ENCODE measurements at regions not wholly inside any gene's neighbourhood (a gene's known extent, or its start where the extent isn't known, plus 50 kb on each side); places are given as distances from the start of the nearest gene placed in this dataset.
"Not testable (repeated sequence)": the region's sequence is repeated elsewhere in the genome, so short reads cannot be mapped to it uniquely, and the experiment has no call there.

DNA sequence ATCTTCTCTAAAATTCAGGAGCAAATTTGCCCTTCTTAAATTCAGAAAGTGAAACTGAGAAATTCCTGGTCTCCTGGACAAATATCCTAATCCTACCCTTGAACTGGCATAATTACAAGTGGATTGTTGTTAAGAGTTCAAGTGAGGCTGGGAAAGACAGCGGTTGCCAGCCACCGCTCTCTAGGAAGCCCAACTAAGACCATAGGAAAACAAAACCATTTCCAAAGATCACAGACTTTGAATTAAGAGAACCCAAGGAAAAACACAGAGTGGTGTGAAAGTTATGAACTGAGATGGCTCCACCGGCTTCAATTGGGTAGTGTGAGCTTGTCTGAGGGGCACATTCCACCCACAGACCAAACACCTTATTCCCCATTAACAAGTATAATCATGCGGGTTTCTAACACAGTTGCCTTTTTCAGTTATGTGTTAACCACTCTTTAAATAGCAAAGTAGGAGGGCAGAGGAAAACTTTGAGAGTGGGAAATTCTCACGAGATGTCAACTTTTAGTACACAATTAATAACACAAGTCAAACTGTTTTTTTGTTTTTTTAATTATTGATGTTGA, 1628.8 kb upstream of the SEL1L start:
- no peak for DNase-seq

DNA sequence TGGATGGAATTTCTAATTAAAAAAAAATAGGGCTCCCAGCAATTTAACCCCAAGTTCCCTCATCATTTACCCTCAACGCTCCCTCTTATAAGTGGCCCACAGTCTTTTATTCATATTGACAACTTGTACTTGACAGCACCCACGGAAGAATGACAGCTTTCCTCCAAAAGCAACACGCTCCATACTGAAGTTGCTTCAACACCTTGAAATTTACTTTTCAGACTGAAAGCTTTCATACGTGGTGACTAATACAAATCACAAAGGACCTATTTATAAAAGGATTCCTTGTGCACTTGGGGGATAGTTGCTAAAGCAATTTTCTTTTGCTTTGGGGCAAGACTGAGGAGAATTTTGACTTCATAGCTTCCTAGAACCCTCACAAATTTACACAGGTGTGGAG, 1629.4 kb upstream of the SEL1L start:
- no peak for DNase-seq

DNA sequence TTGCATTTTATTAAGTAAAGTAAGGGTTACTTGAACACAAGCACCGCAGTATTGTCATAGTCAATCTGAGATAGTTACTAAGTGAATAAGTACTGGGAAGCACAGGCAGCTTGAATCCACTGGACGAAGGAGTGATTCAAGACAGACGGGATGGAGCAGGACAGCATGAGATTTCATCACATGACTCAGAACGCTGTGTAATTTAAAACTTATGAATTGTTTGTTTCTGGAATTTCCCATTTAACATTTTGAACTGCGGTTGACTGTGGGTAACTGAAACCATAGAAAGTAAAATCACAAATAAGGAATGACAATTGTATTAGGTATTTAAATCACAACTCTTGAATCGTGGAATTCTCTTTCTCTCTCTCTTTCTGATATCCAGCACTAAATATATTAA, 1630.4 kb upstream of the SEL1L start:
- DNase-seq = no peak

DNA sequence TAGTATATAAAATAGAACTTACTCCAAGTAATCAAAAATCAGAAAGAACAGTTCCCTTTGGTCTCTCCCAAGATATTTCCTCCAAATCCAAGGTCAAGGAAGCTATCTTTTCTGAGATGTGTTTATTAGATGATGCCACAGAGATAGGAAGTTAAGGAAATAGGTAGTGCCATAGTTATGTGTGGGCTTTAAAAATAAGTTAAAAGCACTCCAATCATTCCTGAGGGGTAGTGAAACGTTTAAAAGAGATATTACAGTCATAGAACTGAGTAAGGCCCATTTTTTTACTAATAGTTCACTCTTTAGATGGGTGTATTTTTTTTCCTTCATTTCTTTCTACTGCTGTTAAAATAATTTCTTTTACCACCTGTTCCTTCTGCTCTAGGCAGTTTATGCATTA, 1630.9 kb upstream of the SEL1L start:
- no peak for DNase-seq

DNA sequence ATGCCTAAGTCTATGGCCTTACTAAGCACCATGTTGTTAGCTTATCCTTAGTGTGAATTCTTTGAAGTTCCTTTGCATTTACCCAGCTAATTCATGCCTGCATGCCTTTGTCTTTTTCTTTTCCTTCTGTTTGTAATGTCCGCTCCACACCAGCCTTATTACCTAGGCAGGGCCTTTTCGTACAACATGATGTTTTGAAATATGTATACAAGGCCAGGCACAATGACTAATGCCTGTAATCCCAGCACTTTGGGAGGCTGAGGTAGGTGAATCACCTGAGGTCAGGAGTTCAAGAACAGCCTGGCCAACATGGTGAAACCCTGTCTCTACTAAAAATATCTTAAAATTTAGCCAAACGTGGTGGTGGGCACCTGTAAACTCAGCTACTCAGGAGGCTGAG, 1636.5 kb upstream of the SEL1L start:
- no peak for DNase-seq

DNA sequence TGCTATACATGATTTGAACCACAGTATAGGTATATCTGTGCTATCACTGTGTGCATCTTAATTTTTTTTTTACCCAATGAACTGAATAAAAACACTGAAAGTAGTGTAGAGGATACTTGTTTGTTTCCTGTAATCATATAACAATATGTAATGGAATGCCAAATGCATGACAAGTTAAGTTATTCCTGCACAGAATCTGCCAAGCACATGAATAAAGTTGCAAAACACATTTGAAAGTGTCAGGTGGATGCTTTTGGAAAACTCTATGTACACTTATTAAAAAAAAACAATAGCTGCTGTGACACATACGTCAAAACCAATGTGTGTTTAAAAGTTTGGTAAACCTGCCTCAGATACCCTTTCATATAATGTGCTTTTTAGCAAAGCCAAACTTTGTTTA, 1638.1 kb upstream of the SEL1L start:
- no peak for DNase-seq

DNA sequence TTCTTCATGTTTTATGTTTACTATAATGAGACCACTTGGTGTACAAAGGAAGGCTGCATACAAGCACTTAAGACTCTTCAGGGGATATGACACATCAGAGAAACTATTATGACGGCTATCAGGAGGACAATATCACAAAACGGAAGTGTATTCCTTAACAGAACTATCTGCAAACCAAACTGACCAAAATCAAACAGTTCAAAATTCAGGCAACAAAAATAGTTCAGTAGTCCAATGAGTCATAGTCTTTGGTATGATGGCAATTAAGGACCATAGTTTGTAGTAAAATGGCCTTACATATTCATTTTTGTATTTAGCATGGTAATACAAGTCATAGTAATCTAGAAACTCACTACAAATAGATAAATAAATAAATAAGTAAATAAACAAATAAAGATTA, 1638.7 kb upstream of the SEL1L start:
- DNase-seq = no peak

DNA sequence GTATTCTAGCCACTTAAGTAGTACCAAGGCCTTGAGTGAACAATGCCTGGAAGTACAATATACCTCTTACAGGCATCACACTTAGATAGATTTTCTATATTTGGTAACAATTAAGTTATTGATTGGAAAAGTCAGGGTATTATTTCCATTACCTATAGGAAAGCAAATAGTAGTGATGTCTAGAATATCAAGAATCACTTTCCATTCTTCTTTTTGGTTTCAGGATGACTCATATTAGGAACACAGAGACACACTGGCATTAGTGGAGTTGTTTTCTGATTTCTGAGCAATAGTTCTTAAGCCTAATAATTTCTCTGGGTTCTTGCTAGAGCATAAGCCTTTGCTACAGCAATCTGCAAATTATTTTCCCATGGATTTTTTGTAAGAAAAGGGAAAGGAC, 1640.0 kb upstream of the SEL1L start:
- DNase-seq = no peak

DNA sequence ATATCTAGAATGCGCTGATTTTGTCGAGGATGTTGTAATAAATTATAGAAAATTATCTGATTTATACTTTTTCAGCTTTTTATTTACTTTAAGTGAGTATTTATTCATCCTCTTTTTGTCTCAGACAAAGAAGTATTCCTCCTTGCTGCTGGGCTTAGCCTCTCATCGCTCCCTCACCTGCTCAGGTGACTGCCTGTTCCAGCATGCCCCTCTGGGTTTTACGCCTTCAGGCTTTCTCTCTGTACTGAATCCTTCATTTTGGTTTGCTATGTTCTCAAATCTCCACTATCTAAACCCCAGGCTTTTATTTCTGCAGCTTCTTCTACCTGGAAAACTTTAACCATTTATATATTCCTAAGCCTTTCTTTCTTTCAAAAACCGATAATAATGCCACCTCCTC, 1650.9 kb upstream of the SEL1L start:
- DNase-seq = no peak

DNA sequence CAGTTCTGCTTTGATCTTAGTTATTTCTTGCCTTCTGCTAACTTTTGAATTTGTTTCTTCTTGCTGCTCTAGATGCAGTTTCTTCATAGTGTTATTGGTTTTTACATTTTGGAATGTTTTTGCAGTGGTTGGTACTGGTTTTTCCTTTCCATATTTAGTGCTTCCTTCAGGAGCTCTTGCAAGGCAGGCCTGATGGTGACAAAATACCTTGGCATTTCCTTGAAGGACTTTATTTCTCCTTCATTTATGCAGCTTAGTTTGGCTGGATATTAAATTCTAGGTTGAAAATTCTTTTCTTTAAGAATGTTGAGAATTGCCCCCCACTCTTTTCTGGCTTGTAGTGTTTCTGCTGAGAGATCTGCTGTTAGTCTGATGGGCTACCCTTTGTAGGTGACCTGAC, 1654.7 kb upstream of the SEL1L start:
- DNase-seq = not testable (repeated sequence)

DNA sequence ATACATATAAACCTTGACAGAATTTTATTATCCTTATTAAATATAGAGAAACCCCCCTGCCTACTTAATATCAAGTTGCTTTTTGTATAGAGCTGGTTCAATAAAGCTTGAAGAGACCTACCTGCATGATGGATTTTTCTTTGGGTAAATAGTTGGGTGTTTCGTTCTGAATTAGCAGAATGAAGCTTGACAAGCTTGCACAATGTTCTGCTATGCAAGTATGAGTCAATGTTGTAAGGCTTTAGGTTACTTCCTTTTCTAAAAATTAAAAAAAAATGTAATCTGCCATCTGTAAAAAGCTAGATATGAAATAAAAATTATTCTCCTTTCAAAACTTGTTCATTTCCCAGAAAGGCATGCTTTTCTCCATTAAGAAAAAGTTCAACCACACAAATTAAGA, 1662.6 kb upstream of the SEL1L start:
- DNase-seq = no peak

DNA sequence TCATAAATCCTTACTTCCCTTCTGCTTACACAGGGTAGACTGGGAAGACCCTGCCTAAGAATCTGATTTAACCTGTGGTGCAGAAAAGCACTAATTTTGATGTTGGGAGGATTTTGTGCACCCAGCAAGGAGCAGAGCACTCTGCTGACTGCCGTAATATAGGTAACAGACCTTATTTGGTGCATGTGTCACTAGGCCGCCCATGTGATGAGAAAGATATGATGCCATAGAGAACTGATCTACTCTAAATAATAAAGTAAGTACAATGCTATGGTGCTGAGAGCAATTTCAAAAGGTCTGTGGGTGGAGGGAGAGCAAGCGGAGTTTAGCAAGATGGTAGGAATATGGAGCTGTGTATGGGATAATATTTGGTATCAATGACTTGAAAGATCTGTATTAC, 1663.6 kb upstream of the SEL1L start:
- no peak for DNase-seq

DNA sequence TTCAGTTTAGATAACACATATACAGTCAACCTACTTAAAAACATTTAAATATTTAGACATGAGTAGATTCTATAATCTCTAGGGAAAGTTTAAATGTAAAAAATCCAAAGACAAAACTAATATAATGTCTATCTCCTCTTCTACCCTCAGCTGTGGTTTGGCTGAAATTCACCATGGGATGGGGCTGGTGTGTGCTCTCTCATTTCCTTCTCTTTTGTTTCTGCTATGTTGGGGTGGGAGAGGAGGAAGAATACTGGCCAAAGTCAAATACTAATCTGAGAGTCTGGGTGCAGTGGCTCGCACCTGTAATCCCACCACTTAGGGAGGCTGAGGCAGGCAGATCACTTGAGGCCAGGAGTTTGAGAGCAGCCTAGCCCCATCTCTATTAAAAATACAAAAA, 1673.9 kb upstream of the SEL1L start:
- no peak for DNase-seq

DNA sequence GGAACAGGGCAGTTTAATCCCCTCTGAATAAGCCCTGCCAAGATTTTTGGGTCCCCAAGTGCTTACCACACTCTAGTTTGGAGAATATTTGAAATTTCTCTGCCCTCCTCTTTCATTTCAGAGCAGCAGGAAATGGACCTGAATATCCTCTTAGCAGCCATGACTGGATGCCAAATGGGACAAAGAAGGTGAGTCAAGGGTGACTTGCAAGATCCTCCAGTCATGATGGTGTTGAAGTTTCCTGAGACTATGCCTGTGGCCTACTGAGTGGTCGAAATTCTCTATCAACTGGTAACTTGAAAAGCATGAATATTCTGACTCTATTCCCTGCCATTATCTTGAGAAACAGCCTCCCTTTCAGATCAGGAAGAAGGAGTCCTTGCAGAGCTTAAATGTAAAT, 1674.7 kb upstream of the SEL1L start:
- DNase-seq = no peak

DNA sequence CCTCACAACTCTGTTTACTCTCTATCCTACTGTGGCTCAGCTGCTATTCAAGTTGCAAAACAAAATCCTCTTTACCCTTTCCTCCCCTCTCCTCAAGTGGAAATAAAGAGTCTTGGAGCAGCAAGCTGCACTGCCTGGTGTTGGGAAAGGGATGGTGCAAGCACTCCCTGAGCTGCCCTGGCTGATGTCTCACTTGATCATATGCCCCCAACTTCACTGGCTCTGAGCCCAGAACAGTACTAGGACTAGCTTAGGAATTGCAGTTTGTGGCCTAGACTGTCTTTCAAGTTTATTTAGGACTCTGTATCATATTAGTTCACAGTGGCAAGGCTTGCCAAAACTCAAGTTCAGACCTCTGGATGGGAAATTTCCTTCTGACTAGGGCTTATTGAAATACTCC, 1683.8 kb upstream of the SEL1L start:
- DNase-seq = no peak

DNA sequence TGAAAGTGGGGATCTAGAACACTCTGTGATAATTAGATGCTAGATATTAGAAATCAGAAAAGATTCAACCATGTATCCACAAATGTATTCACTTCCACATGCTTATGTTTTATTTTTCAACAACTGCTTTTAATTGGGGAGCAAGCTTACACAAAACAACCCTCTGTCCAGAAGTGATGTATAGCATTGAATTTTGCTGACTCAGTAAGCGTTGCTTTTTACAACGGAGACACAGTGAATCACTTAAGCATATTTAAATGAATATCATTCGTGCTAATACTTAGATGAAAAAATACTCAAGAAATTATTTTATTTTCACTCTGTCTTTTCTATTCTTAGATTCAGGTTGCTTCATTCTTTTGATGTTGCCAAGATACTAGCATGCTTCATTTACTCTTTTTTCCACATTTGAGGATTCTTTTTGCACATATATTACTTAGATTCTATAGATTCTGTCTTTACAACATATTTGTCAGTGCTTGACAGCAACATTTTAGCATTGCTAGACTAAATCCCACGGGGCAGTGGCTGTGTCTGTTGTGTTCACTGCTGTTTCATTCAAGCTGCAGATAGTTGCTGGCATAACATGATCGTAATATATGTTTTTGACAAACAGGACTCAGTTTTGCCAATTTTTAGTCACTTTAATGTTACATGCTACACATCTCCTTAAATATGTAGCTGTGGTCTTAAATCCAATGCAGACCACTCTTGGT, 1714.4 kb upstream of the SEL1L start:
- no peak for DNase-seq

DNA sequence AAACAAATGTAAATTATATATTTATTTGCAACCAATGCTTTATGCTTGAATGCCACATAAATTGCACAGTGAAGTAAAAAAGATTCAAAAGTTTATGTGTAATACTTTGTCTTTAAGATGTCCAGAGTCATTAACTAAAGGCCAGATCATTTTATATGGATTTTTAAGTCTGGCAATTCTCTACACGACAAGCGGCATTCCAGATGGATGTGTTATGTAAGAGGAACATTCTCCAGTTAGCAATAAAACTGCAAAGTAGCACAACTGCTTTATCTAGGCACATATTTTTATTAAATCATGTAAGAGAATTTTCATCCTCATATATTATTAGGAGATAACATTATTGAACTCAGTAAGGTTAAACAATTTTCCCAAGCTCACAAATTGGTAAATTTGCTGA, 1717.7 kb upstream of the SEL1L start:
- DNase-seq = no peak

DNA sequence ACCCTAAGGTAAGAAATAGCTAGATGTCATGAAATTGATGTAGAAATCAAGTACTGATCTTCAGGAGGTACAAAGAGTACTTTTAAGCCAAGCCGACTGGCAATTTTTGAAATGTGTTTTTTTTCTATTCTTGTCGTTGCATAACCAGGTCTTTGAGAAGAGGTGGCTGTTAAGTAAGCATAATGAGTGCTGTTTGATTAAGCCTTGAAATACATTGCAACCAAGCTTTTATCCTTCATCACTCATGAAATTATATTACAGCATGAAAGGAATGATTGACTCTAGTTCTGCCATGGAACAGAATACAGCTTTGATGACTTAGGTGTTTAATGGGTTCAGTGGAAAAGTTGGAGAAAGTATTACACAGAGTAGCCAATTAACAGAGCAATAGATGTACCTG, 1720.2 kb upstream of the SEL1L start:
- no peak for DNase-seq

DNA sequence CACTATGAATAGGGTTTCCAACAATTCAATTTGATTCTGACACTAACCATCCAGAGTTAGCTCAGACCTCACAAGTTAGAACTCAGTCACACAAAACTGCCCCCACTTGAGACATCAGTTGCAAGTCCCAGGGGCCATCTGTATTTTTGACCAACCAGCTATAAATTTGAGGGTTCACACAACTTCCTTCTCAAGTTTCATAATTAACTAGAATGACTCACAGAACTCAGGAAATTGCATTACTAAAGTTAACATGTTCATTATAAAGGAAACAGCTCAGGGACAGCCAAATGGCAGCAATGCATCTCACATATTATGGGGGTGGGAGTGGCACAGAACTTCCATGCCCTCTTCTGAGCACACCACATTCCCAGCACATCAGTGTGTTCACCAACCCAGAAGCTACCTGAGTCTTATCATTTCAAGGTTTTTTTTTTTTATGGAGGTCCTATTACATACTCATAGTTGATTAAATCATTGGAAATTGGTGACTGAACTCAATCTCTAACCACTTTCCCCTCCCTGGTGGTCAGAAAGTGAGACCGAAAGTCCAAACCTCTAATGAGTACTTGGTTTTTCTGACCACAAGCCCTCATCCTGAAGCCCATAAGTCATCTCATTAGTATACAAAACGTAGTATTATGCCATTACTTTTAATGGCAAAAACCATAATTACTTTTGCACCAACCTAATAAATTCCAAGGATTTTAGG, 1721.5 kb upstream of the SEL1L start:
- DNase-seq = no peak

DNA sequence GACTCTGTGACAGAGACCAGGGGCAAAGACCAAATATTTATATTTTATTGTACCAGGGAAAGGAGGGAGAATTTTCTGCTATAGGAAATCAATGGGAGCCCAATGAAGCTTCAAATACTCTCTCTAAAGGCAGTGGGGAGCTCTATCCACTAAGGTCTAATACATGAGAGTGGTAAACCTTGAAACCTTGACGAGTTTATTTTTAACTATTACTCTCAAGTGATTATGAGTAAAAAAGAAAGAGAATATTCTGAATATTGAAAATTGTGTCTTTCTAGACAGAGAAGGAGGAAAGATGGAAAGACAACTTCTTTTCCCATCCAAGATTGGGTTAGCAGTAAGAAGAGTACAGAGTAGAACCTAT, 1722.1 kb upstream of the SEL1L start:
- no peak for DNase-seq

DNA sequence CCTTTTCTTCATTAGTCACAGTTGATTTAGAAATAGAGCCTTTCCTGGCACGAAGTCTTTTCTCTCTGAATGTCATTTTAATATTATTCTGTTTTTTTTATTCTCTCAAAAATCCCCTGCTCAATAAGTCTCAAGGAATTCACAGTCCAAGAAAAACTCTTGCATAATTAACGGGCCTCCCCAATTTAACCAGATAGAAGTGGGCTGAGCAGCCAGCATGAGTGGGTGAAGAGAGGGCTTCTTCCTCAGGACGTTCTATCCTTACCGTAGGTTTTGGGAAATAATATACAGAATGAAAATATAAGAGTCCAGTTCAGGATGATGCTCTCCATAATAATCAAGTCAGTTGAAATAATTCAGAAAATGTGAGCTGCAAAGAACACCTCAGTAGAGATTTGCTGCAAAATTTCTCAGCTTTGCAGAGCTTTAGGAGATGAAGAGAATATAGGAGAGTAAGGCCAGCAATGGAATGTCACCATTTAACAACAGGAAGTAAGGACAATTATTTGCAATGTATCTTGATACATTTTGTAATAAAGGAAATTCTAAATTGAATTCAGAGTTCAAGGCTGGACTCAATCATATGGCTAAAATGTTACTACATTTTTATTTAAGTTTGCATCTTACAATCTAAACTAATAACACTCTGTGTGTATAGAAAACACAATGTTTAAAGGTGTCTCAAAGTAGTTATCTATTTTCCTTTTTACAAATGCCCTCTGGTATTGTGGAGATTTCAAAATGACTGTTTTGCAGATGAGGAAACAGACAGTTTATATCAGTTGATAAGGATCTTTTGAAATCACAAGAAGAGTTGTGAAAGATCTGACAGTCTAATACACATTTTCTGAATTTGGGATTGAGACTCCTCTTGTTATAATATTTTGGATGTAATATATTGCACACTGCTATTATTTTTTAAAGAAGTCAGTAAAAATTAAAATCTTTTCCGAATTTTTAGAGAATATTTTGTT, 1724.1 kb upstream of the SEL1L start:
- no peak for DNase-seq

DNA sequence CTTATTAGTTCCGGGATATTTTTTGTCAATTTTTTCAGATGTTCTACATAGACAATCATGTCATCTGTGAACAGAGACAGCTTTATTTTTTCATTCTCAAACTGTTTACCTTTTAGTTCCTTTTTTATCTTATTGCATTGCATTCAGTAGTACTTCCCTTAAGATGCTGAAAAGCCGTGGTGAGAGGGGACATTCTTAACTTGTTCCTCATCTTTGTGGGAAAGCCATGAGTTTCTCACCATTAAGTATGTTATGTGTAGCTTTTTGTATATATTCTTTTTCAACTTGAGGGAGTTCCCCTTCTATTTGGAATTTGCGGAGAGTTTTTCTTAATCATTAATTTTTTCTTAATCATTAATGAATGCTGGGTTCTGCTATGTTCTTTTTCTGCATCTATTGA, 1727.1 kb upstream of the SEL1L start:
- no peak for DNase-seq

DNA sequence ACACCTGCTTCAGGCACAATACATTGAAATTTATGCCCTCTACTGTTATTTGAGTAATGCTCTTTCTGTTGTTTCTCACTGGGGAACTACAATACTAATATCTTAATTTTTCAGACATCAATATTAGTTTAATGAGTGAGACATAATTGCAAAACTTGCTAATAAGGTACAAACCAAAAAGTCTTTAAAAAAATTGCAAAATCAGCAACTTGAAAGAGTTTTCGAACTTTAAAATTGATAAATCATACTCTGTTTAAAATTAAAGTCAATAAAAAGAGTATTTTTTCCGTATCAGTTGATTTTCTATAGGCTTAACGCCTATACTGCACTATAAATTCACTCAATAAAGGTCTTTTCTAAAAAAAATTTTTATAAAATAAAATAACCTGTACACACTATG, 1735.9 kb upstream of the SEL1L start:
- DNase-seq = no peak

DNA sequence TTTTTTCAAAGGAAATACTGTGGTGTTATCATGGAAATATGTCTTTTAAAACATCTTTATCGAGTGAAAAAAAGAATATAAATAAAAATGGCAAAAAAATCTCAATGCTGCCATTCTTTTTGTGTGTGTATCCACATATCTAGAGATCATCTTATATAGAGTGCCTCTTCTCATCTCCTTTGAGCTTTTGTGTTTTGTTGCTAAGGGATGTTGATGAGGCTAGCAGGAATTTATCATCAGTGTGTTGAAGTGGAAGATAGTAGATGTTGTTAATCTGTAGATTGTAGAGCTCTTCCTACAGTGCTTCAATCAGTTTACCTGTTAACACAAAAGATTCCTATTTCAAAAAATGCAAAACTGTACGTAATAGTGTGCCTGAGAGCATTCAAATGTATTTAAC, 1738.0 kb upstream of the SEL1L start:
- no peak for DNase-seq

Measured in CD4-positive, alpha-beta T cell treated with Interleukin-1 beta for 1 hour (primary cell).